ENCODE measurements at regions not wholly inside any gene's neighbourhood (a gene's known extent, or its start where the extent isn't known, plus 50 kb on each side); places are given as distances from the start of the nearest gene placed in this dataset.

- Histone ChIP-seq H3K9me3 (no peaks in the 10 kb centered on the region), H3K9ac (no peak overlapping the region), H4K20me1 (ENCODE audit: insufficient read depth) (no peaks in the 10 kb centered on the region), H2AFZ (ENCODE audit: low read depth) (no peak overlapping the region), H3K27ac (ENCODE audit: low read depth in 2 of 2, low read length in 1 of 2) (no peak overlapping the region), H3F3A (replicated peaks; ENCODE audit: insufficient read depth) (no peaks in the 10 kb centered on the region), H3K4me1 (ENCODE audit: control insufficient read depth in 1 of 2, insufficient read depth in 2 of 2, low read depth in 1 of 2, low read length in 1 of 2) (no peaks in the 10 kb centered on the region), H3K4me2 (no peak overlapping the region), H3K36me3 (replicated peaks in 1 of 2; ENCODE audit: control insufficient read depth in 1 of 2, insufficient read depth in 2 of 2, low read length in 1 of 2) (no peaks in the 10 kb centered on the region), H3K9me2 (0 out of 2 replicates have a peak, but pooled peaks cover 2% of the 10 kb centered on the region), H3K79me2 (ENCODE audit: insufficient read depth) (no peaks in the 10 kb centered on the region), H3K27me3 (ENCODE audit: insufficient read depth) (no peaks in the 10 kb centered on the region), H3K4me3 (ENCODE audit: low read depth in 2 of 2, low read length in 1 of 2) (no peak overlapping the region)
- TF ChIP-seq CTCF (IDR thresholded peaks at IDR 0.05), result no peak
- no peak for TF ChIP-seq RAD21 (IDR thresholded peaks at IDR 0.05; ENCODE audit: low read length)
- no peak for TF ChIP-seq NRF1 (IDR thresholded peaks at IDR 0.05; ENCODE audit: low read depth, low read length)
- TF ChIP-seq REST (IDR thresholded peaks at IDR 0.05; ENCODE audit: low read depth, low read length), result no peak
- no peak for TF ChIP-seq YY1 (IDR thresholded peaks at IDR 0.05; ENCODE audit: low read depth)
- no peak for TF ChIP-seq TAF1 (IDR thresholded peaks at IDR 0.05; ENCODE audit: borderline replicate concordance, low read depth, low read length)
- no peak for TF ChIP-seq FOXM1 (IDR thresholded peaks at IDR 0.05; ENCODE audit: low read depth)
- no peak for TF ChIP-seq FOXJ3 (CRISPR knock-in tag; IDR thresholded peaks at IDR 0.05)
- no peak for TF ChIP-seq USF2 (IDR thresholded peaks at IDR 0.05; ENCODE audit: borderline replicate concordance, low read depth, low read length)
- no peak for TF ChIP-seq ELF1 (IDR thresholded peaks at IDR 0.05)
- TF ChIP-seq GATA2 (CRISPR knock-in tag; IDR thresholded peaks at IDR 0.05), result no peak
- POLR2A ChIA-PET, result no interaction called here
- CTCF ChIA-PET, result no interaction called here
- 0% methylated on average over 2 of the region's 2 CpGs for WGBS (ENCODE audit: low lambda C conversion rate)
- DNase-seq, result no peak
These were observed 77.2 kb upstream of the EPHA7 start for GRCh38 chr6:93496548-93496947.

GRCh38 chr6:93494057-93494456 is 74.7 kb upstream of the EPHA7 start:
- no peak overlapping the region for H3K4me3 ChIP-seq (ENCODE audit: low read depth in 2 of 2, low read length in 1 of 2)
- H3K4me1 ChIP-seq (ENCODE audit: control insufficient read depth in 1 of 2, insufficient read depth in 2 of 2, low read depth in 1 of 2, low read length in 1 of 2), result no peaks in the 10 kb centered on the region
- no peak overlapping the region for H3K4me2 ChIP-seq
- no peak overlapping the region for H3K9ac ChIP-seq
- no peaks in the 10 kb centered on the region for H4K20me1 ChIP-seq (ENCODE audit: insufficient read depth)
- no peak overlapping the region for H2AFZ ChIP-seq (ENCODE audit: low read depth)
- CTCF ChIA-PET, result interaction anchor here (0.8 kb wide), 1 partner anchor 19 kb away, joined by 3 read pairs; no protein-coding TSS in a partner anchor
- H3K36me3 ChIP-seq (replicated peaks in 1 of 2; ENCODE audit: control insufficient read depth in 1 of 2, insufficient read depth in 2 of 2, low read length in 1 of 2), result no peaks in the 10 kb centered on the region
- no peaks in the 10 kb centered on the region for H3F3A ChIP-seq (replicated peaks; ENCODE audit: insufficient read depth)
- H3K9me3 ChIP-seq, result no peaks in the 10 kb centered on the region
- POLR2A ChIA-PET, result no interaction called here
- H3K9me2 ChIP-seq, result 0 out of 2 replicates have a peak, but pooled peaks cover 2% of the 10 kb centered on the region
- DNase-seq, result no peak
- H3K27me3 ChIP-seq (ENCODE audit: insufficient read depth), result no peaks in the 10 kb centered on the region
- 7% methylated on average over 3 of the region's 3 CpGs for WGBS (ENCODE audit: low lambda C conversion rate)
- no peaks in the 10 kb centered on the region for H3K79me2 ChIP-seq (ENCODE audit: insufficient read depth)
- TF ChIP-seq NFIC (IDR thresholded peaks at IDR 0.05; ENCODE audit: borderline replicate concordance), result no peak
- no peak for TF ChIP-seq FOXM1 (IDR thresholded peaks at IDR 0.05; ENCODE audit: low read depth)
- TF ChIP-seq REST (IDR thresholded peaks at IDR 0.05; ENCODE audit: low read depth, low read length), result no peak
- no peak for TF ChIP-seq SMC3 (IDR thresholded peaks at IDR 0.05; ENCODE audit: low read depth, low read length)
- no peak for TF ChIP-seq GABPA (IDR thresholded peaks at IDR 0.05; ENCODE audit: low read depth)
- no peak overlapping the region; a peak in 1 of 4 replicates for H3K27ac ChIP-seq (ENCODE audit: low read depth in 2 of 2, low read length in 1 of 2)

Data from SK-N-SH (cell line).